Midbrain (tissue), 1 donor: ENCODE measurements at regions not wholly inside any gene's neighbourhood (a gene's known extent, or its start where the extent isn't known, plus 50 kb on each side); places are given as distances from the start of the nearest gene placed in this dataset.
"Not testable (repeated sequence)": the region's sequence is repeated elsewhere in the genome, so short reads cannot be mapped to it uniquely, and the experiment has no call there.

Experiments used
- DNase-seq: peaks from one replicate; lab custom pipeline; 2025; lab: John Stamatoyannopoulos, UW

- DNase-seq: no peak
Observed at GRCh38 chr7:81478664-81479063, 291.2 kb downstream of the HGF start.

GRCh38 chr7:81478201-81478600 lies 291.6 kb downstream of the HGF start:
- not testable (repeated sequence) for DNase-seq

GRCh38 chr7:81473236-81473635 lies 296.6 kb downstream of the HGF start:
- DNase-seq: no peak

GRCh38 chr7:81470724-81471379 lies 299.0 kb downstream of the HGF start:
- DNase-seq: no peak

GRCh38 chr7:81469869-81470723 lies 299.8 kb downstream of the HGF start:
- peak; percentile 69 for DNase-seq

- no peak for DNase-seq
Observed at GRCh38 chr7:81469153-81469868, 300.5 kb downstream of the HGF start.

- no peak for DNase-seq
Observed at GRCh38 chr7:81468526-81468925, 301.3 kb downstream of the HGF start.

GRCh38 chr7:81467964-81468363 lies 301.9 kb downstream of the HGF start:
- DNase-seq: no peak

GRCh38 chr7:81462672-81463071 lies 307.2 kb downstream of the HGF start:
- no peak for DNase-seq

GRCh38 chr7:81460250-81461045 lies 309.4 kb downstream of the HGF start:
- DNase-seq: no peak

- no peak for DNase-seq
Observed at GRCh38 chr7:81459485-81459884, 310.4 kb downstream of the HGF start.

GRCh38 chr7:81457852-81458522 lies 311.9 kb downstream of the HGF start:
- no peak for DNase-seq

- DNase-seq: not testable (repeated sequence)
Observed at GRCh38 chr7:81453770-81454169, 316.1 kb downstream of the HGF start.

- DNase-seq: no peak
Observed at GRCh38 chr7:81449105-81449504, 320.7 kb downstream of the HGF start.

- DNase-seq: peak; percentile 17
Observed at GRCh38 chr7:81447351-81447952, 322.4 kb downstream of the HGF start.

- DNase-seq: no peak
Observed at GRCh38 chr7:81446212-81446611, 323.6 kb downstream of the HGF start.

GRCh38 chr7:81445462-81445861 lies 324.4 kb downstream of the HGF start:
- DNase-seq: no peak

- DNase-seq: no peak
Observed at GRCh38 chr7:81441750-81442149, 328.1 kb downstream of the HGF start.

GRCh38 chr7:81439591-81439990 lies 330.3 kb downstream of the HGF start:
- DNase-seq: no peak

- not testable (repeated sequence) for DNase-seq
Observed at GRCh38 chr7:81437160-81437559, 332.7 kb downstream of the HGF start.
